ENCODE measurements at regions not wholly inside any gene's neighbourhood (a gene's known extent, or its start where the extent isn't known, plus 50 kb on each side); places are given as distances from the start of the nearest gene placed in this dataset.

- DNase-seq (ENCODE audit: low read depth in 4 of 4, low spot score in 2 of 4) = no peak
Measured at GRCh38 chr21:39029900-39030884, 153.1 kb downstream of the PSMG1 start.

DNA sequence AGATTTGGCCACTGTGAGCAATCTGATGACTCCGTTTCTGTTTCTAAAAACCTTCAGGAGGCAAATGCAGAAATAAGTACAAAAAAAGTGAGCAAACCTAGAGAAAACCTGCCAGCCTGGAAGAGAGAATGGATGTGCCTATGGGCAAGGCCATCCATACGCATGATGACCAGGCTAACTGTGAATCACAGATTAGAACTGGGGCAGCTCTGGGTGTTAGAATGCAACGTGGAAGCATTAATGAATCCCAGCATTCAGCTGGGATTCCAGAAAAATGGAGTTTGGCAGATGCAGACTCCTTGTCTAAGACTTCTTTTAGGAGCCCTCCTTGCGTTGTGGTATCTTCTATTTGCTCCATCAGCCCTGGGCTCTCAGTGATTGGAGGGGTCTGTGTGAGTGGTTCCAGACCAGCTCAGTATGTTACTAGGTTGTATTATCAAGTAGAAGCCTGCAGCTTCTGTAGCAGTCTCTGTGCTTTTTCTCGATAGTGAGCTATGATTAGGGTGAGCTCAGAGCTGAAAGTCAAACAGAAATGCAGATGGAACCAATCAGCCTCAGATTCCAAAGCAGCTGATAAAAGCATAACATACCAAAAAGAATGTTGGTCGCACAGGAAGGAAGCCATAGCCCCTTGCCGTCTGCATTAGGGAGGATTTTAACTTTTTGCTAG lies 154.0 kb downstream of the PSMG1 start:
- DNase-seq (ENCODE audit: low read depth in 4 of 4, low spot score in 2 of 4) = no peak

GRCh38 chr21:39025198-39025597 lies 158.1 kb downstream of the PSMG1 start:
- no peak for DNase-seq (ENCODE audit: low read depth in 4 of 4, low spot score in 2 of 4)

DNA sequence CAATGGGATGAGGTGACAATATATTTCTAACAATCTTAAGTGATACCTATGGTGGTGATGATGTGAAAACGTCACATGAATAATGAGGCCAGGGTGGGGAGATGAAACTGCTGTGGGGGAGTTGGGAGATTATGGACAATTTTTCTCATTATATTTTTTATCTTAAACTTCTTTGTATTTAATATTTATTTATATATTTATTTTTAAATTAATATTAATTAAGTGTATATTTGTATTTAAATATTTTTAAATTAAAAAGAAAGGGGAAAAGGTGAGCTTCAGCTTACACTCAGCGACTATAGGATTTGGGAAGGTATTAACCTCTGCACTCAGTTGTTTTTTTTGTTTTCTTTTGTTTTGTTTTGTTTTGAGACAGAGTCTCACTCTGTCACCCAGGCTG lies 158.7 kb downstream of the PSMG1 start:
- no peak for DNase-seq (ENCODE audit: low read depth in 4 of 4, low spot score in 2 of 4)

GRCh38 chr21:39022863-39023693 lies 160.2 kb downstream of the PSMG1 start:
- no peak for DNase-seq (ENCODE audit: low read depth in 4 of 4, low spot score in 2 of 4)

GRCh38 chr21:39022466-39022862 lies 160.8 kb downstream of the PSMG1 start:
- no peak for DNase-seq (ENCODE audit: low read depth in 4 of 4, low spot score in 2 of 4)

- DNase-seq (ENCODE audit: low read depth in 4 of 4, low spot score in 2 of 4) = no peak
Measured at GRCh38 chr21:39022035-39022434, 161.2 kb downstream of the PSMG1 start.

GRCh38 chr21:39021478-39021832 lies 161.8 kb downstream of the PSMG1 start:
- DNase-seq (ENCODE audit: low read depth in 4 of 4, low spot score in 2 of 4) = no peak

GRCh38 chr21:39020751-39021477 lies 162.3 kb downstream of the PSMG1 start:
- DNase-seq (ENCODE audit: low read depth in 4 of 4, low spot score in 2 of 4) = no peak

- DNase-seq (ENCODE audit: low read depth in 4 of 4, low spot score in 2 of 4) = no peak
Measured at GRCh38 chr21:39018730-39019129, 164.5 kb downstream of the PSMG1 start.

DNA sequence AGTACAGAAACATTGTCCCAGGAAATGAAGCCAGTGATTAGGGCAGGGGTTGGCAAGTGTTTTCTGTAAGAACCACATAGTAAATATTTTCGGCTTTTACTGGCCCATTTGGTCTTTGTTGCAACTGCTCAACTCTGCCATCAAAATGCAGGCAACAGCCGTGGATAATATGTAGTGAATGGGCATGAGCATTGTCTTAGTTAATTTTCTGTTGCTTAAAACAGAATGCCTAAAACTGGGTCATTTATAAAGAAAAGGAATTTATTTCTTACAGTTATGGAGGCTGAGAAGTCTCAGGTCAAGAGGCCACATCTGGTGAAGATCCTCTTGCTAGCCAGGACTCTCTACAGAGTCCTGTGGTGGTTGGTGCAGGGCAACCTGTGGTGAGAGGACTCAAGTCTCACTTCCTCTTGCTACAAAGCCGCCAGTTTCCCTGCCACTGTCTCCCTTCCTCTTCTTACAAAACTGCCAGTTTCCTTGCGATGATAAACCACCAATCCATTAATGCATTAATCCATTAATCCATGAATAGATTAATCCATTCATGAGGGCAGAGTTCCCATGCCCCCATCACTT lies 166.4 kb downstream of the PSMG1 start:
- no peak for DNase-seq (ENCODE audit: low read depth in 4 of 4, low spot score in 2 of 4)

GRCh38 chr21:39014747-39015146 lies 168.5 kb downstream of the PSMG1 start:
- no peak for DNase-seq (ENCODE audit: low read depth in 4 of 4, low spot score in 2 of 4)

DNA sequence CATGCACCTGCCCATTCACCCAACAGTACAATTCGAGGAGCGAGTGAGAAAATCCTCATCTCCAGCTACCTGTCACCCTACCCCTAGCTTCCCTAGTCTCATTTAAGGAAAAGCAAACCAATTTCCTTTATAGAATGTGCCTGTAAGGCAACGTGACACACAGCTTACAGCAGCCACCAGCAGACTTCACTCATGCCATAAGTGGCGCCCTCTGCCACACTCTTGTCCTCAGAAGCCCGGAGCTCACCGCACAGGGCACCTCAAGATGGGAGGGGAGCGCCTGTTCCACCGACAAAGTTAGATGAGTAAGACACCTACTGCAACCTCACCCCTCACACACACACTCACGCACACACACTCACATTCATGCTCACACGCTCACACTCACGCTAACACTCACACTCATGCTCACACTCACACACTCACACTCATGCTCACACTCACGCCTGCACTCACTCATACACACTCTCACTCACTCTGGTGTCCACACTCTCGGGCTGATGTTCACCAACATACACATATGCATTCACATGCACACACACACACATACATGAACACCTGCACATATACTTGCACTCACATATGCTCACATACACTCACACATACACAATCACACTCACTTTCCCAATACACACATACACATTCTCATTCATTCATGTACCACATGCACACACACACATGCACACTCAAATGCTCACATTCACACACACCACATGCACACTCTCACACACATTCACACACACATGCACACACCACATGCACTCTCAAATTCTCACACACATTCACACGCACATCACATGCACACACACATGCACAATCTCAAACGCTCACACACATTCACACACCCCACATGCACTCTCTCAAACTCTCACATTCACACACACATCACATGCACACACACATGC lies 170.7 kb downstream of the PSMG1 start:
- DNase-seq (ENCODE audit: low read depth in 4 of 4, low spot score in 2 of 4) = no peak

GRCh38 chr21:39011911-39012310 lies 171.3 kb downstream of the PSMG1 start:
- DNase-seq (ENCODE audit: low read depth in 4 of 4, low spot score in 2 of 4) = no peak

DNA sequence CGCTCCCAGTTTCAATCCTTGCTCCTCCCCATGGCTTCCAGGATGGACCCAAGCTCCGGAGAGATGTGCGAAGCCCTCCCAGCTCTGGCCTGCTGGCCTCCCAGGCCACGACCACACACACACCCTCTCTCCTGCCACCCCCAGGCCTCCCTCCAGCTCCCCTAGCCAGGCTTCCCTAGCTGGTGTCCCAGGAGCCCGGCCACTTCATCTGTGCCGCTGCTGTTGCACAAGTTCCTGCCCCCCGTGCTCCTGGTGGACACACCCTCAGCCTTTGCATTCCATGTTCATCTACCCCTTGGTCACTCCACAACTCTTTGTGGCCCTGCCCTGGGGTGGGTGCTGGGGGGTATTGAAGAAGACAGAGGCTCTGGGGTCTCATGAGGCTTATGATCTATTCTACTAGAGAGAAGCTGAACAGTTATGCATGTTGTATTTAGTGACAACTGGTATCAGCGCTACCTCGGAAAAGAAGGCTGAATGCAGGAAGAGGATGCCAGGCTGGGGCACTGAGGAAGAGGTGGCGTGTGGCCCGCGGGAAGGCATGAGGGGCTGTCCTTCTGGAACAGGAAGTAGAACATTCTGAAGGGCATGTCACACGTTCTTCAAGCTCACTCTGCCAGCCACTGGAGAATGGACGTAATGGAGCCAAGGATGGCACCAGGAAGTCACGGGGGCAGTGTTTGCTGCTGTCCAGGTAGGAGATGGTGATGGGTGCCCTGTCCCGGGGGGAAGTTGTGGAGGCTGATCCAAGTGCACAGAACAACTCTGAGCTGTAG lies 172.4 kb downstream of the PSMG1 start:
- DNase-seq (ENCODE audit: low read depth in 4 of 4, low spot score in 2 of 4) = no peak

DNA sequence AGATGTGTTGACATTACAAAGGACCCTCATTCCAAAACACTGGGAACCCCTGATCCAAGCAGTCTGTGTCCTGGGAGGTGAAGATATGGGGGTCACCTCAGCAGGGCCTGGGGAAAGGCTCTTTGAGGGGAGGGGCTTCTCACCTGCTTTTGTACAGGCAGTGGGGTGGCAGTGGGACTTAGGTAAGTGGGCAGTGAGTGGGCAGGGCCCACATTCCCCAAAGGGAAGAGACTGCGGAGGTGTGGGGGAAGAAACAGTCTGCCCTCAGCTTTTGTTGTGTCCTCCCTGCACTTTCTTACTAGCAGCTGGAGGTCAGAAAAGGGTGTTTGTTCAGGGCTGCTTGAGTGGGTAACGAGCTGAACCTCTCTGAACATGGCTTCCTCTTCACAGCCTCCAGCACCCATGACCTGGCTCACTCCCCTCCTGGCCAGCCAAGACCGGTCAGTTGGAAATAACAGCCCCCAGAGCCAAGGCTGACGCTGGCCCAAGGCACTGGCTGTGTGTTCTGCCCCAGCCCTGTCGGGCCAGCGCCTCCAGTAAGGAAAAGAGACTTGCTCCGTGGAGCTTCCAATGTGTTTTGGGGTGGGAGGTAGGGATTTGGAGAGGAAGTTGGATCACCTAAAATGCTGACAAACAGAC lies 173.5 kb downstream of the PSMG1 start:
- DNase-seq (ENCODE audit: low read depth in 4 of 4, low spot score in 2 of 4) = no peak

GRCh38 chr21:39007985-39008384 lies 175.3 kb downstream of the PSMG1 start:
- no peak for DNase-seq (ENCODE audit: low read depth in 4 of 4, low spot score in 2 of 4)

GRCh38 chr21:39007532-39007931 lies 175.7 kb downstream of the PSMG1 start:
- no peak for DNase-seq (ENCODE audit: low read depth in 4 of 4, low spot score in 2 of 4)

Measured in left renal cortex interstitium (tissue), 4 donors.